Urinary bladder (tissue), 3 donors: ENCODE measurements at regions not wholly inside any gene's neighbourhood (a gene's known extent, or its start where the extent isn't known, plus 50 kb on each side); places are given as distances from the start of the nearest gene placed in this dataset.
"Not testable (repeated sequence)": the region's sequence is repeated elsewhere in the genome, so short reads cannot be mapped to it uniquely, and the experiment has no call there.

Experiments
- DNase-seq: peaks from one replicate; pipeline ENCODE4 v3.0.0-alpha.2; 2015; ENCODE audit errors: extremely low spot score
- H3K27ac ChIP-seq: one replicate; pipeline ENCODE4 v1.5.1; 2013; ENCODE audit warnings: low read depth, mild to moderate bottlenecking, moderate library complexity
- H3K36me3 ChIP-seq: one replicate; pipeline ENCODE4 v1.6.1; 2013; ENCODE audit warnings: mild to moderate bottlenecking, moderate library complexity; ENCODE audit not compliant: insufficient read depth
- H3K4me1 ChIP-seq: one replicate; pipeline ENCODE4 v1.6.1; 2013; ENCODE audit warnings: mild to moderate bottlenecking, moderate library complexity; ENCODE audit not compliant: insufficient read depth
- H3K4me3 ChIP-seq: one replicate; pipeline ENCODE4 v1.5.1; 2013; ENCODE audit warnings: low read depth, low read length
- WGBS: extraction: QIAGEN DNeasy Blood & Tissue Kit; methylation state at CpG from one replicate; pipeline ENCODE4 v1.1.7; 2013; 5-methylcytosine and 5-hydroxymethylcytosine counted together
- donor health status: healthy with polysubstance abuse.
- donor health status: healthy.

DNA sequence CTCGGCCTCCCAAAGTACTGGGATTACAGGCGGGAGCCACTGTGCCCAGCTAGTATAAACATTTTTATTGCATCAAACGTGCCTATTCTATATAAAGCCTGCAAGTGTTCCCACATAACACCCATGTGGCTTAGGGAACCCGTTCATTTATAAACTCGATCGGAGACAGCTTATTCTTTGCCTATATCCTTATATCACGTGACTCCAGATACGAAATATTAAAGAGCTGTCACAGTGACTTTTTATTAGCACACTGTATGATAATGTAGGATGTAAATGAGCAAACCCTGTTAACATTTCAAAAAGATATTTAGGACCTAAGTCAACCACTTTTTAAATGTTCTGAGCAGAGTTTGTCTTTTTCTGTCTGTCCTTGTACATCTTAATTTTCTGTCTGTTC is 642.9 kb upstream of the ADARB2 start:
- Histone ChIP-seq H3K4me3 (no peak overlapping the region), H3K36me3 (no peaks in the 10 kb centered on the region), H3K27ac (no peak overlapping the region), H3K4me1 (no peaks in the 10 kb centered on the region)
- 47% methylated on average over 8 of the region's 8 CpGs for WGBS
- DNase-seq: no peak

GRCh38 chr10:2367083-2367482 is 629.8 kb upstream of the ADARB2 start:
- H3K4me1 ChIP-seq: no peaks in the 10 kb centered on the region
- 60% methylated on average over 5 of the region's 5 CpGs for WGBS
- no peak overlapping the region for H3K4me3 ChIP-seq
- no peak overlapping the region for H3K27ac ChIP-seq
- no peak for DNase-seq
- no peaks in the 10 kb centered on the region for H3K36me3 ChIP-seq

DNA sequence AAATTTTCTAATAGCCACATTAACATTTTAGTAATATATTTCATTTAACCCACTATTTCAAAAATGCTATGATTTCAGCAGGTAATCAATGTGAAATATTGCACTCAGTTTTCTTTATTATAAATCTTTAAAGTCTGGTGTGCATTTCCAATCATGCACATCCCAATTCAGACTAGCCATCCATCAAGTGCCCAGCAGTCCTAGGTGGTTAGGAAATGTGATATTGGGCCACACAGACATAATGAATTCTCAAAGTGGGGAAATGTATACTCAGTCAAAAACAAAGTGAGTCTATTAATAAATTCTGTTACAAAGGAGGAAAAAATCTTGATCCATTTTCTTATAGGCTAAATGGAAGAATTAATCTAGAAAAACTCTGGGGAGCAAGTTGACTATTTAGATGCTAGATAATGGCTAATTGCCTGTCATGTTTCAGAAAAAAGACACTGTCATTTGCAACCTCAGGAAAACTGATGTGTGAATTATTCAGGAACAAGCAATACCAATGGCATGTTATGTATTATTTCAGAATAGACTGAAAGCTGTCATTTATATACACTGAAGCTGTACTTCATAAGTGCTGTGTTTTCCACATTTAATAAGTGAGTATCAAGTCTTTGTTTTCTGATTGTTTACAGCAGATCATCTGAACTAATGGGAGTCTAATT is 629.1 kb upstream of the ADARB2 start:
- Histone ChIP-seq H3K36me3 (no peaks in the 10 kb centered on the region), H3K27ac (no peak overlapping the region), H3K4me3 (no peak overlapping the region), H3K4me1 (no peaks in the 10 kb centered on the region)
- no peak for DNase-seq

GRCh38 chr10:2362331-2362730 is 625.0 kb upstream of the ADARB2 start:
- WGBS: 81% methylated on average over 7 of the region's 7 CpGs
- Histone ChIP-seq H3K36me3 (no peaks in the 10 kb centered on the region), H3K4me1 (no peaks in the 10 kb centered on the region), H3K27ac (no peak overlapping the region), H3K4me3 (no peak overlapping the region)
- DNase-seq: no peak

- no peaks in the 10 kb centered on the region for H3K36me3 ChIP-seq
- no peak overlapping the region for H3K27ac ChIP-seq
- 86% methylated on average over 9 of the region's 9 CpGs for WGBS
- no peaks in the 10 kb centered on the region for H3K4me1 ChIP-seq
- H3K4me3 ChIP-seq: no peak overlapping the region
- DNase-seq: no peak
These were observed 621.3 kb upstream of the ADARB2 start for GRCh38 chr10:2358586-2358985.

DNA sequence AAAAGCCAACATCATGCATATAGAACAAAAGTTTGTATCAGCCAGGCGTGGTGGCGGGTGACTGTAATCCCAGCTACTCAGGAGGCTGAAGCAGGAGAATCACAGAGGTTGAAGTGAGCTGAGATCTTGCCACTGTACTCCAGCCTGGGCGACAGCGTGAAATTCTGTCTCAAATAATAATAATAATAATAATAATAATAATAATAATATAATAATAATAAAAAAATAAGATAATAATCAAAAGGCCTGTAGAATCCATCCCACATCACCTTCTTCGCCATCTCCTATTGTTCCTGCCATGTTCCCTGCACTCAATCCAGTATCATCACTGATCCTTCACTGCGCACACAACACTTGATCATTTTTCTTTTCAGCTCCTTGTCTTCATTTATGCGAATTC is 619.3 kb upstream of the ADARB2 start:
- WGBS: 93% methylated on average over 7 of the region's 7 CpGs
- Histone ChIP-seq H3K4me3 (no peak overlapping the region), H3K36me3 (no peaks in the 10 kb centered on the region), H3K27ac (no peak overlapping the region), H3K4me1 (no peaks in the 10 kb centered on the region)
- DNase-seq: no peak

- Histone ChIP-seq H3K36me3 (no peaks in the 10 kb centered on the region), H3K27ac (no peak overlapping the region), H3K4me1 (no peaks in the 10 kb centered on the region), H3K4me3 (no peak overlapping the region)
- no peak for DNase-seq
- 88% methylated on average over 16 of the region's 16 CpGs for WGBS
These were observed 614.2 kb upstream of the ADARB2 start for GRCh38 chr10:2351566-2351965.

DNA sequence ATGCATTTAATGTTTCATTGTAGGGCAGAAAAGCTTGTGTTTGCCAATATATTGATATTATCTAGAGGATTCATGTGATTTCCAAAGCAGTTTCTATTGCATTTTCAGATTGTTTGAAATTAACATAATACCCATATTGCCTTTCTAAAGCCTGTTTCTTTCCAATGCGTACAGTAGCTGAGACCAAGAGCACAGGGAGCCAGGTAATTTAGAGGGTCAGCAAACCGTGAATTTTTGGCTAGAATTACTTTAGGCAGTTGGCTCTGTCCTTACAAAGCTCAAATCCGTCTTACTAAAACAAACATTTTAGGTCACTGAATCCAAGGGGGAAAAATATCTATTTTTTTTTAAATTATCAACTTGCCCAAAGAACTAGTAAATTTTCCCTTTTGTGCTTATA is 604.9 kb upstream of the ADARB2 start:
- no peak overlapping the region for H3K27ac ChIP-seq
- H3K36me3 ChIP-seq: no peaks in the 10 kb centered on the region
- no peak for DNase-seq
- H3K4me3 ChIP-seq: no peak overlapping the region
- H3K4me1 ChIP-seq: no peaks in the 10 kb centered on the region
- 68% methylated on average over 3 of the region's 3 CpGs for WGBS

GRCh38 chr10:2340831-2341647 is 603.7 kb upstream of the ADARB2 start:
- Histone ChIP-seq H3K4me1 (no peaks in the 10 kb centered on the region), H3K36me3 (no peaks in the 10 kb centered on the region), H3K27ac (no peak overlapping the region), H3K4me3 (no peak overlapping the region)
- no peak for DNase-seq
- WGBS: 41% methylated on average over 11 of the region's 11 CpGs

DNA sequence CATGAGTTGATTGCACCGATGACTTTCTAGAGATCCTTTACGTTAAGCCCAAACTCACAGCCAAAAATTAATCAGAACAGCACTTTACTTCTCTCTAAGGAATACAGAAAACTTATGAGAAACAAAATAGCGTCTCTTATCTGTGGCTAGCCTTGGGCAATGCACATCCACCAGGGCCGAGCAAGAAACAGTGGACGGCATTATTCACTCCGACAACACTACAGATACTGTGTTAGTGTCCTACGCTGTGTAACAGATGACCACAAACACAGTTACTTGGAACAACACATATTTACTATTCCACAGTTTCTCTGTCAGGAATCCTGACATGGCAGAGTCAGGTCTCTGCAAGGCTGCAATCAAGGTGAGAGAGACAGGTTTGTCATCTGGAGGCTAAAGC is 598.3 kb upstream of the ADARB2 start:
- Histone ChIP-seq H3K27ac (no peak overlapping the region), H3K4me1 (no peaks in the 10 kb centered on the region), H3K36me3 (no peaks in the 10 kb centered on the region), H3K4me3 (no peak overlapping the region)
- DNase-seq: no peak
- WGBS: 81% methylated on average over 7 of the region's 7 CpGs

DNA sequence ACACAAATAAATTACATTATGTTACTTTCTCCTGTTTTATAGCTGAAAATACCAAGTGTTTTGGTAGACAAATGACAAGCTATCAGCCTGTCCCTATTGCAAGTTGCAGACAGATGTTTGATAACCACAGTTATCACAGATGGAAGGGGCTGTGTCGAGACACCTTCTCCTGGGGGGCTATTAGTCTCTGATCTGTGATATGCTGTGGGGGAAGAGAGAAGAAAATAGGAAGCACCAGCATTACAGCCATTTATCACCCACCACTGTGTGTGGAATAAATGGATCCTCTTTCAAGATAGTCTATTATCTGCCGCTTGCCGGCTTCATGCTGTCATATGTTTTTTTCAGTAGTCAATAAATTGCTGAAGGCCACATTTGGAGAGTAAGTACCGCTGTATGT is 597.2 kb upstream of the ADARB2 start:
- WGBS: 55% methylated on average over 4 of the region's 4 CpGs
- Histone ChIP-seq H3K27ac (no peak overlapping the region), H3K4me3 (no peak overlapping the region), H3K4me1 (no peaks in the 10 kb centered on the region), H3K36me3 (no peaks in the 10 kb centered on the region)
- no peak for DNase-seq

DNA sequence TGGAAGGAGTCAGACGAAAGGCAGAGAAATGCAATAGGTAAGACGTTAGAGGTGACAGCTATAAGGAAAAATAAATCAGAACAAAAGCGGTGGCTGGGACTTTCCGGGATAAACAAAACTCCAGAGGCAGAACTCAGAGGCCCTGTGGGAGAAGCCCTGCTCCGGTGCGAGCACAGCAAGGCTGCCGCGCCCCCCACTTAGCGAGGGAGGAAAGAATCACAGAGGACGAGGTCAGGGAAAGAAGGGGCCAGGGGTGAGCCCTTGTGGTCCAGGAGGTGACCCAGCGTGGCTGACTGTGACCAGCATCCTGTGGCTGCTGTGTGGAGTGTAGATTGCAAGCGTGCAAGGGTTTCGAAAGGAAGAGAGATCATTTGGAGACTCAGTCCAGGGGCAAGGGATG is 591.8 kb upstream of the ADARB2 start:
- no peak for DNase-seq
- 83% methylated on average over 13 of the region's 13 CpGs for WGBS
- Histone ChIP-seq H3K4me3 (no peak overlapping the region), H3K4me1 (no peaks in the 10 kb centered on the region), H3K27ac (no peak overlapping the region), H3K36me3 (no peaks in the 10 kb centered on the region)

GRCh38 chr10:2326411-2326810 is 589.1 kb upstream of the ADARB2 start:
- Histone ChIP-seq H3K36me3 (no peaks in the 10 kb centered on the region), H3K4me1 (no peaks in the 10 kb centered on the region), H3K27ac (no peak overlapping the region), H3K4me3 (no peak overlapping the region)
- WGBS: 77% methylated on average over 6 of the region's 6 CpGs
- no peak for DNase-seq

- WGBS: 91% methylated on average over 32 of the region's 32 CpGs
- not testable (repeated sequence) for H3K27ac ChIP-seq, H3K36me3 ChIP-seq, H3K4me3 ChIP-seq, H3K4me1 ChIP-seq, DNase-seq
These were observed 577.7 kb upstream of the ADARB2 start for GRCh38 chr10:2315045-2315485.
